ENCODE measurements at regions not wholly inside any gene's neighbourhood (a gene's known extent, or its start where the extent isn't known, plus 50 kb on each side); places are given as distances from the start of the nearest gene placed in this dataset.

DNA sequence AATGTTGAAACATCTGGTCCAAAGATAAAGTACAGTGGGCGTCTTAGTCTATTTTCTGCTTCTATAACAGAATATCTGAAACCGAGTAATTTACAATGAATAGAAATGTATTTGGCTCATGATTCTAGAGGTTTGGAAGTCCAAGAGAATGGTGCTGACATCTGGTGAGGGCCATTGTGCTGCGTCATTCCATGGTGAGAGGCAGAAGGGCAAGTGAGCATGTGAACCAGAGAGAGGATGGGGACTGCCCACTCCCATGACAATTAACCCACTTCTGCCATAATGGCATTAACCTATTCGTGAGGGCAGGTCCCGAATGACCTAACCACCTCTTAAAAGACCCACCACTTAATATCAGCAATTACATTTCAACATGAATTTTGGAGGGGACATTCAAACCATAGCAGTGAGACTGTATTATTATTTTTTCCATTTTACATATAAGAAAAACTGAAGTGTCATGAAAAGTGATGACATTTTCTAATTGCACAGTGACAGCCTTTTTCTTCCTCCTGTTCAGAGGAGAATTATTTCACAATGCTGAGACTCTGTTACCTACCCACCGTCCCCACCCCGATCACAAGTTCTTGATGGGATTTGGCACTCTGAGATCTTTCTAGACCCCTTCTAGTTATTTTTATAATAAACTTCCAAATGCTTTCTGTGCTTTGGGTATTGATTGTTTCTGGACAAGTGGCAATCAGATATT, 238.8 kb downstream of the RPLP1 start:
- no peak for TF ChIP-seq HDAC2 (IDR thresholded peaks at IDR 0.05)
- TF ChIP-seq SMC3 (IDR thresholded peaks at IDR 0.05) = no peak
- TF ChIP-seq, protein P1, sequence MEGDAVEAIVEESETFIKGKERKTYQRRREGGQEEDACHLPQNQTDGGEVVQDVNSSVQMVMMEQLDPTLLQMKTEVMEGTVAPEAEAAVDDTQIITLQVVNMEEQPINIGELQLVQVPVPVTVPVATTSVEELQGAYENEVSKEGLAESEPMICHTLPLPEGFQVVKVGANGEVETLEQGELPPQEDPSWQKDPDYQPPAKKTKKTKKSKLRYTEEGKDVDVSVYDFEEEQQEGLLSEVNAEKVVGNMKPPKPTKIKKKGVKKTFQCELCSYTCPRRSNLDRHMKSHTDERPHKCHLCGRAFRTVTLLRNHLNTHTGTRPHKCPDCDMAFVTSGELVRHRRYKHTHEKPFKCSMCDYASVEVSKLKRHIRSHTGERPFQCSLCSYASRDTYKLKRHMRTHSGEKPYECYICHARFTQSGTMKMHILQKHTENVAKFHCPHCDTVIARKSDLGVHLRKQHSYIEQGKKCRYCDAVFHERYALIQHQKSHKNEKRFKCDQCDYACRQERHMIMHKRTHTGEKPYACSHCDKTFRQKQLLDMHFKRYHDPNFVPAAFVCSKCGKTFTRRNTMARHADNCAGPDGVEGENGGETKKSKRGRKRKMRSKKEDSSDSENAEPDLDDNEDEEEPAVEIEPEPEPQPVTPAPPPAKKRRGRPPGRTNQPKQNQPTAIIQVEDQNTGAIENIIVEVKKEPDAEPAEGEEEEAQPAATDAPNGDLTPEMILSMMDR (IDR thresholded peaks at IDR 0.05) = no peak
- TF ChIP-seq POLR2A (IDR thresholded peaks at IDR 0.05; ENCODE audit: low read length) = no peak
- TF ChIP-seq CEBPB (IDR thresholded peaks at IDR 0.05) = no peak
- no peak for TF ChIP-seq MAFK (IDR thresholded peaks at IDR 0.05; ENCODE audit: partially characterized antibody)
- TF ChIP-seq, protein P2, sequence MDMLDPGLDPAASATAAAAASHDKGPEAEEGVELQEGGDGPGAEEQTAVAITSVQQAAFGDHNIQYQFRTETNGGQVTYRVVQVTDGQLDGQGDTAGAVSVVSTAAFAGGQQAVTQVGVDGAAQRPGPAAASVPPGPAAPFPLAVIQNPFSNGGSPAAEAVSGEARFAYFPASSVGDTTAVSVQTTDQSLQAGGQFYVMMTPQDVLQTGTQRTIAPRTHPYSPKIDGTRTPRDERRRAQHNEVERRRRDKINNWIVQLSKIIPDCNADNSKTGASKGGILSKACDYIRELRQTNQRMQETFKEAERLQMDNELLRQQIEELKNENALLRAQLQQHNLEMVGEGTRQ (IDR thresholded peaks at IDR 0.05) = no peak
- no peak for TF ChIP-seq EP300 (IDR thresholded peaks at IDR 0.05)
- TF ChIP-seq, protein P3, sequence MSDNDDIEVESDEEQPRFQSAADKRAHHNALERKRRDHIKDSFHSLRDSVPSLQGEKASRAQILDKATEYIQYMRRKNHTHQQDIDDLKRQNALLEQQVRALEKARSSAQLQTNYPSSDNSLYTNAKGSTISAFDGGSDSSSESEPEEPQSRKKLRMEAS (IDR thresholded peaks at IDR 0.05) = no peak
